ENCODE measurements at regions not wholly inside any gene's neighbourhood (a gene's known extent, or its start where the extent isn't known, plus 50 kb on each side); places are given as distances from the start of the nearest gene placed in this dataset.

GRCh38 chr4:32318926-32319325, 1598.8 kb downstream of the PCDH7 start:
- peaks cover 3% of the 10 kb centered on the region for H3K27me3 Mint-ChIP-seq (ENCODE audit: unreplicated experiment)
- DNase-seq (ENCODE audit: low spot score) = no peak
- peaks cover 3% of the 10 kb centered on the region for H3K36me3 Mint-ChIP-seq (ENCODE audit: low read depth, unreplicated experiment)
- no peaks in the 10 kb centered on the region for H3K9me3 Mint-ChIP-seq (ENCODE audit: unreplicated experiment)
- no peak for TF ChIP-seq CTCF (IDR thresholded peaks at IDR 0.05; ENCODE audit: unreplicated experiment)
- no peaks in the 10 kb centered on the region for H3K4me1 Mint-ChIP-seq (ENCODE audit: unreplicated experiment)
- H3K27ac Mint-ChIP-seq (ENCODE audit: unreplicated experiment) = no peak overlapping the region
- H3K4me3 Mint-ChIP-seq (ENCODE audit: unreplicated experiment) = no peak overlapping the region

- TF ChIP-seq CTCF (IDR thresholded peaks at IDR 0.05; ENCODE audit: unreplicated experiment) = no peak
- Mint-ChIP-seq H3K27me3 (ENCODE audit: unreplicated experiment) (peaks cover 5% of the 10 kb centered on the region), H3K4me3 (ENCODE audit: unreplicated experiment) (no peak overlapping the region), H3K36me3 (ENCODE audit: low read depth, unreplicated experiment) (peaks cover 3% of the 10 kb centered on the region), H3K27ac (ENCODE audit: unreplicated experiment) (no peak overlapping the region), H3K9me3 (ENCODE audit: unreplicated experiment) (no peaks in the 10 kb centered on the region), H3K4me1 (ENCODE audit: unreplicated experiment) (no peaks in the 10 kb centered on the region)
- DNase-seq (ENCODE audit: low spot score) = no peak
These were observed 1601.3 kb downstream of the PCDH7 start for GRCh38 chr4:32321421-32321820.

- no peaks in the 10 kb centered on the region for H3K36me3 Mint-ChIP-seq (ENCODE audit: low read depth, unreplicated experiment)
- H3K9me3 Mint-ChIP-seq (ENCODE audit: unreplicated experiment) = no peaks in the 10 kb centered on the region
- TF ChIP-seq CTCF (IDR thresholded peaks at IDR 0.05; ENCODE audit: unreplicated experiment) = no peak
- H3K27me3 Mint-ChIP-seq (ENCODE audit: unreplicated experiment) = peaks cover 1% of the 10 kb centered on the region
- no peak overlapping the region for H3K27ac Mint-ChIP-seq (ENCODE audit: unreplicated experiment)
- H3K4me1 Mint-ChIP-seq (ENCODE audit: unreplicated experiment) = no peaks in the 10 kb centered on the region
- no peak overlapping the region for H3K4me3 Mint-ChIP-seq (ENCODE audit: unreplicated experiment)
- no peak for DNase-seq (ENCODE audit: low spot score)
These were observed 1614.6 kb downstream of the PCDH7 start for GRCh38 chr4:32334759-32335158.

- peaks cover 1% of the 10 kb centered on the region for H3K27me3 Mint-ChIP-seq (ENCODE audit: unreplicated experiment)
- H3K9me3 Mint-ChIP-seq (ENCODE audit: unreplicated experiment) = no peaks in the 10 kb centered on the region
- H3K4me3 Mint-ChIP-seq (ENCODE audit: unreplicated experiment) = no peak overlapping the region
- H3K36me3 Mint-ChIP-seq (ENCODE audit: low read depth, unreplicated experiment) = no peaks in the 10 kb centered on the region
- TF ChIP-seq CTCF (IDR thresholded peaks at IDR 0.05; ENCODE audit: unreplicated experiment) = no peak
- H3K27ac Mint-ChIP-seq (ENCODE audit: unreplicated experiment) = no peak overlapping the region
- H3K4me1 Mint-ChIP-seq (ENCODE audit: unreplicated experiment) = no peaks in the 10 kb centered on the region
- DNase-seq (ENCODE audit: low spot score) = no peak
These were observed 1617.2 kb downstream of the PCDH7 start for GRCh38 chr4:32337403-32337802.

GRCh38 chr4:32340591-32340990, 1620.4 kb downstream of the PCDH7 start:
- Mint-ChIP-seq H3K27ac (ENCODE audit: unreplicated experiment) (no peak overlapping the region), H3K9me3 (ENCODE audit: unreplicated experiment) (no peaks in the 10 kb centered on the region), H3K36me3 (ENCODE audit: low read depth, unreplicated experiment) (no peaks in the 10 kb centered on the region), H3K4me1 (ENCODE audit: unreplicated experiment) (no peaks in the 10 kb centered on the region), H3K27me3 (ENCODE audit: unreplicated experiment) (peaks cover 1% of the 10 kb centered on the region), H3K4me3 (ENCODE audit: unreplicated experiment) (no peak overlapping the region)
- no peak for DNase-seq (ENCODE audit: low spot score)
- no peak for TF ChIP-seq CTCF (IDR thresholded peaks at IDR 0.05; ENCODE audit: unreplicated experiment)

Measured in endothelial cell (in vitro differentiated cells).